Neuron (in vitro differentiated cells): ENCODE measurements at regions not wholly inside any gene's neighbourhood (a gene's known extent, or its start where the extent isn't known, plus 50 kb on each side); places are given as distances from the start of the nearest gene placed in this dataset.

Experiments used
- H2AFZ ChIP-seq: one replicate; pipeline ENCODE4 v1.6.1; 2013; ENCODE audit warnings: low read depth, mild to moderate bottlenecking, inconsistent platforms, low read length, moderate library complexity
- H3K27me3 ChIP-seq: one replicate; pipeline ENCODE4 v1.6.1; 2013; ENCODE audit warnings: low read length; ENCODE audit not compliant: insufficient read depth
- H3K36me3 ChIP-seq: one replicate; pipeline ENCODE4 v1.6.1; 2013; ENCODE audit warnings: low read length; ENCODE audit not compliant: insufficient read depth
- H3K4me1 ChIP-seq: one replicate; pipeline ENCODE4 v1.6.1; 2013; ENCODE audit warnings: low read length; ENCODE audit not compliant: insufficient read depth
- H3K4me3 ChIP-seq: 2 replicates; pipeline ENCODE4 v1.5.1; 2013; ENCODE audit warnings: mild to moderate bottlenecking, low read length, moderate library complexity
- H3K9me3 ChIP-seq: one replicate; pipeline ENCODE4 v1.6.1; 2013; ENCODE audit warnings: low read length

- Histone ChIP-seq H3K4me3 (no peak overlapping the region), H3K4me1 (no peaks in the 10 kb centered on the region), H3K27me3 (peaks cover 3% of the 10 kb centered on the region), H2AFZ (no peak overlapping the region), H3K36me3 (no peaks in the 10 kb centered on the region), H3K9me3 (no peaks in the 10 kb centered on the region)
Observed at GRCh38 chr9:119956111-119956510, 586.9 kb upstream of the BRINP1 start.

- H3K9me3 ChIP-seq = no peaks in the 10 kb centered on the region
- H3K4me1 ChIP-seq = no peaks in the 10 kb centered on the region
- H3K4me3 ChIP-seq = no peak overlapping the region
- H3K36me3 ChIP-seq = no peaks in the 10 kb centered on the region
- no peak overlapping the region for H2AFZ ChIP-seq
- H3K27me3 ChIP-seq = peaks cover 3% of the 10 kb centered on the region
Observed at GRCh38 chr9:119955276-119955675, 586.0 kb upstream of the BRINP1 start.

GRCh38 chr9:119951591-119951990, 582.4 kb upstream of the BRINP1 start:
- H3K9me3 ChIP-seq = no peaks in the 10 kb centered on the region
- H3K4me3 ChIP-seq = no peak overlapping the region
- no peaks in the 10 kb centered on the region for H3K4me1 ChIP-seq
- H3K36me3 ChIP-seq = no peaks in the 10 kb centered on the region
- H2AFZ ChIP-seq = no peak overlapping the region
- H3K27me3 ChIP-seq = peaks cover 5% of the 10 kb centered on the region

GRCh38 chr9:119951090-119951489, 581.9 kb upstream of the BRINP1 start:
- Histone ChIP-seq H3K9me3 (no peaks in the 10 kb centered on the region), H3K36me3 (no peaks in the 10 kb centered on the region), H2AFZ (no peak overlapping the region), H3K4me3 (no peak overlapping the region), H3K4me1 (no peaks in the 10 kb centered on the region), H3K27me3 (peaks cover 5% of the 10 kb centered on the region)

- Histone ChIP-seq H3K9me3 (no peaks in the 10 kb centered on the region), H3K27me3 (peaks cover 2% of the 10 kb centered on the region), H2AFZ (no peak overlapping the region), H3K36me3 (no peaks in the 10 kb centered on the region), H3K4me1 (no peaks in the 10 kb centered on the region), H3K4me3 (no peak overlapping the region)
Observed at GRCh38 chr9:119945686-119946085, 576.5 kb upstream of the BRINP1 start.

- H3K4me3 ChIP-seq = no peak overlapping the region
- H3K9me3 ChIP-seq = no peaks in the 10 kb centered on the region
- H3K36me3 ChIP-seq = no peaks in the 10 kb centered on the region
- H3K27me3 ChIP-seq = no peaks in the 10 kb centered on the region
- H2AFZ ChIP-seq = no peak overlapping the region
- H3K4me1 ChIP-seq = no peaks in the 10 kb centered on the region
Observed at GRCh38 chr9:119941091-119941490, 571.9 kb upstream of the BRINP1 start.

- no peaks in the 10 kb centered on the region for H3K36me3 ChIP-seq
- no peak overlapping the region for H3K4me3 ChIP-seq
- H3K4me1 ChIP-seq = no peaks in the 10 kb centered on the region
- no peak overlapping the region for H2AFZ ChIP-seq
- no peaks in the 10 kb centered on the region for H3K9me3 ChIP-seq
- no peaks in the 10 kb centered on the region for H3K27me3 ChIP-seq
Observed at GRCh38 chr9:119938871-119939270, 569.6 kb upstream of the BRINP1 start.

GRCh38 chr9:119934497-119934896, 565.3 kb upstream of the BRINP1 start:
- Histone ChIP-seq H2AFZ (no peak overlapping the region), H3K4me1 (no peaks in the 10 kb centered on the region), H3K4me3 (no peak overlapping the region), H3K36me3 (no peaks in the 10 kb centered on the region), H3K27me3 (no peaks in the 10 kb centered on the region), H3K9me3 (no peaks in the 10 kb centered on the region)

- H3K27me3 ChIP-seq = no peaks in the 10 kb centered on the region
- H3K36me3 ChIP-seq = no peaks in the 10 kb centered on the region
- no peaks in the 10 kb centered on the region for H3K4me1 ChIP-seq
- no peak overlapping the region for H3K4me3 ChIP-seq
- H2AFZ ChIP-seq = no peak overlapping the region
- H3K9me3 ChIP-seq = no peaks in the 10 kb centered on the region
Observed at GRCh38 chr9:119933191-119933590, 564.0 kb upstream of the BRINP1 start.

GRCh38 chr9:119924736-119925135, 555.5 kb upstream of the BRINP1 start:
- H3K4me1 ChIP-seq = no peaks in the 10 kb centered on the region
- H3K27me3 ChIP-seq = no peaks in the 10 kb centered on the region
- no peak overlapping the region for H3K4me3 ChIP-seq
- no peaks in the 10 kb centered on the region for H3K9me3 ChIP-seq
- no peaks in the 10 kb centered on the region for H3K36me3 ChIP-seq
- no peak overlapping the region for H2AFZ ChIP-seq

GRCh38 chr9:119917175-119917574, 547.9 kb upstream of the BRINP1 start:
- Histone ChIP-seq H2AFZ (no peak overlapping the region), H3K4me3 (no peak overlapping the region), H3K4me1 (no peaks in the 10 kb centered on the region)

GRCh38 chr9:119907056-119907455, 537.8 kb upstream of the BRINP1 start:
- no peaks in the 10 kb centered on the region for H3K9me3 ChIP-seq
- H3K4me3 ChIP-seq = no peak overlapping the region
- no peak overlapping the region for H2AFZ ChIP-seq
- no peaks in the 10 kb centered on the region for H3K36me3 ChIP-seq
- H3K27me3 ChIP-seq = no peaks in the 10 kb centered on the region
- no peaks in the 10 kb centered on the region for H3K4me1 ChIP-seq

More at GRCh38 chr9:119917175-119917574, 547.9 kb upstream of the BRINP1 start:
- Histone ChIP-seq H3K27me3 (no peaks in the 10 kb centered on the region), H3K36me3 (no peaks in the 10 kb centered on the region), H3K9me3 (no peaks in the 10 kb centered on the region)

- no peaks in the 10 kb centered on the region for H3K27me3 ChIP-seq
- H3K9me3 ChIP-seq = no peaks in the 10 kb centered on the region
- H3K4me3 ChIP-seq = no peak overlapping the region
- H3K36me3 ChIP-seq = no peaks in the 10 kb centered on the region
- no peaks in the 10 kb centered on the region for H3K4me1 ChIP-seq
- no peak overlapping the region for H2AFZ ChIP-seq
Observed at GRCh38 chr9:119905724-119906123, 536.5 kb upstream of the BRINP1 start.

- no peak overlapping the region for H3K4me3 ChIP-seq
- no peaks in the 10 kb centered on the region for H3K4me1 ChIP-seq
- H2AFZ ChIP-seq = no peak overlapping the region
- H3K9me3 ChIP-seq = no peaks in the 10 kb centered on the region
- no peaks in the 10 kb centered on the region for H3K36me3 ChIP-seq
- H3K27me3 ChIP-seq = no peaks in the 10 kb centered on the region
Observed at GRCh38 chr9:119903851-119904250, 534.6 kb upstream of the BRINP1 start.
